Heart left ventricle (tissue), 13 donors: ENCODE measurements at regions not wholly inside any gene's neighbourhood (a gene's known extent, or its start where the extent isn't known, plus 50 kb on each side); places are given as distances from the start of the nearest gene placed in this dataset.

Experiments used
- CTCF ChIP-seq, 12 donors: fragments of 200-600 bp; sonication (generic) in 4 of 12; IDR thresholded peaks; one replicate each; pipeline versions ENCODE4 v1.5.0 to v1.8.0; 2018 to 2022; ENCODE audit warnings: antibody characterized with exemption in 12 of 12, mild to moderate bottlenecking in 5 of 12
- POLR2A ChIP-seq, 2 donors: fragments of 450-650 bp; IDR thresholded peaks; one replicate each; pipeline ENCODE4 v1.6.1; 2017; ENCODE audit warnings: antibody characterized with exemption in 2 of 2, mild to moderate bottlenecking in 2 of 2, moderate library complexity in 2 of 2
- donor health status: ischemic (EF 13 %, LVEDD 7.1; RV severe dilation, severe dysfunction).
- donor health status: DM: no; HTN: yes; CAD: no.
- donor health status: DM: no; HTN: no; CAD: no.
- donor health status: ischemic (EF 25% LVEDD 6.9; RV normal size, moderate dysfunction).
- donor health status: ischemic (EF 25% LVEDD 5.7; RV mildly dilated, moderate dysfunction).
- donor health status: ischemic (EF 35%, LVEDD 5.7; RV mildly dilated, moderate dysfunction).
- donor health status: nonischemic (EF 11% LVEDD 7.7; RV severe dilation, severe dysfunction).
- donor health status: DM: yes; HTN: yes; CAD: no.
- donor health status: PGD.
- donor health status: ischemic (EF 29% LVEDD 5.4; RV normal size, mild dysfunction).
- donor health status: nonischemic (EF 23%, LVEDD 6.1; RV moderate dilation, normal function).

GRCh38 chr5:6814816-6815215, 101.6 kb downstream of the TENT4A start:
- TF ChIP-seq CTCF (IDR thresholded peaks at IDR 0.05) = no peak
- no peak for TF ChIP-seq POLR2A (IDR thresholded peaks at IDR 0.05)
